Gastroesophageal sphincter (tissue), 4 donors: ENCODE measurements at regions not wholly inside any gene's neighbourhood (a gene's known extent, or its start where the extent isn't known, plus 50 kb on each side); places are given as distances from the start of the nearest gene placed in this dataset.

Source experiments
- ATAC-seq: fragments of 150-250 bp; one replicate; pipeline ENCODE4 v1.9.1; 2016; ENCODE audit warnings: mild to moderate bottlenecking, moderate library complexity
- H3K27ac ChIP-seq, 4 donors: fragments of 200-600 bp; sonication (generic) in 3 of 4; 1 replicate in 3 of 4; 2 replicates in 1 of 4; pipeline ENCODE4 v1.5.1; 2016 to 2019
- H3K27me3 ChIP-seq: fragments of 200-600 bp; sonication (generic); one replicate; pipeline ENCODE4 v1.5.1; 2019
- H3K36me3 ChIP-seq, 2 donors: fragments of 200-600 bp; sonication (generic); one replicate each; pipeline ENCODE4 v1.5.1; 2019; ENCODE audit warnings: control low read depth in 1 of 2
- H3K4me1 ChIP-seq, 3 donors: fragments of 200-600 bp; sonication (generic); 1 replicate in 2 of 3; 2 replicates in 1 of 3; pipeline ENCODE4 v1.5.1; 2016 to 2019; ENCODE audit warnings: control low read depth in 2 of 3
- H3K4me3 ChIP-seq, 2 donors: fragments of 200-600 bp; sonication (generic); one replicate each; pipeline ENCODE4 v1.5.1; 2019; ENCODE audit warnings: mild to moderate bottlenecking in 1 of 2, moderate library complexity in 1 of 2
- H3K9me3 ChIP-seq, 3 donors: fragments of 200-600 bp; sonication (generic); one replicate each; pipeline ENCODE4 v1.5.1; 2017 to 2019; ENCODE audit warnings: control low read depth in 2 of 3
- CTCF ChIP-seq, 4 experiments: fragments of 200-600 bp in 2 of 4; fragments of 450-650 bp in 2 of 4; sonication (generic) in 1 of 4; IDR thresholded peaks; one replicate each; pipeline ENCODE4 v1.5.1; 2017 to 2019; ENCODE audit warnings: antibody characterized with exemption in 4 of 4, mild to moderate bottlenecking in 2 of 4, moderate library complexity in 2 of 4
- EP300 ChIP-seq: sonication (generic); formaldehyde crosslinking; IDR thresholded peaks from one replicate; pipeline ENCODE4 v1.6.1; 2017; ENCODE audit warnings: antibody characterized with exemption, mild to moderate bottlenecking
- POLR2A ChIP-seq, 2 donors: fragments of 450-650 bp; IDR thresholded peaks; one replicate each; pipeline ENCODE4 v1.6.1; 2017; ENCODE audit warnings: antibody characterized with exemption in 2 of 2, mild to moderate bottlenecking in 2 of 2, moderate library complexity in 1 of 2
- POLR2AphosphoS5 ChIP-seq: sonication (generic); formaldehyde crosslinking; IDR thresholded peaks from one replicate; pipeline ENCODE4 v1.6.1; 2017; ENCODE audit warnings: antibody characterized with exemption
- whole genome bisulfite sequencing, 2 donors: methylation state at CpG; one replicate each; pipeline ENCODE4 v1.1.5; 2018; ENCODE audit warnings: low coverage in 1 of 2; 5-methylcytosine and 5-hydroxymethylcytosine counted together

- H3K27ac ChIP-seq, result no peak overlapping the region
- TF ChIP-seq POLR2AphosphoS5 (no peak), POLR2A (IDR thresholded peaks at IDR 0.05) (no peak), EP300 (no peak), CTCF (IDR thresholded peaks at IDR 0.05) (no peak)
- H3K4me1 ChIP-seq, result no peaks in the 10 kb centered on the region
- no peak for ATAC-seq
- WGBS, 2 donors, result 30% methylated on average over 9 of the region's 18 CpGs; no CpG with 5 or more reads in 1 of the 2 donors
- H3K9me3 ChIP-seq, result peaks cover 0 to 30% (median 0%) of the 10 kb centered on the region in 3 donors
- no peak overlapping the region for H3K4me3 ChIP-seq
- no peaks in the 10 kb centered on the region for H3K36me3 ChIP-seq
- H3K27me3 ChIP-seq, result peaks cover 35% of the 10 kb centered on the region
Measured at GRCh38 chr22:48567213-48567975, 1260.3 kb downstream of the BRD1 start.

GRCh38 chr22:48566741-48567140, 1260.9 kb downstream of the BRD1 start:
- 53 to 63% methylated on average over 2 to 4 of the region's 13 CpGs for WGBS, 2 donors
- H3K27ac ChIP-seq, result no peak overlapping the region
- no peak for ATAC-seq
- peaks cover 0 to 24% (median 0%) of the 10 kb centered on the region in 3 donors for H3K9me3 ChIP-seq
- TF ChIP-seq CTCF (IDR thresholded peaks at IDR 0.05) (no peak), POLR2A (IDR thresholded peaks at IDR 0.05) (no peak), EP300 (no peak), POLR2AphosphoS5 (no peak)
- H3K36me3 ChIP-seq, result no peaks in the 10 kb centered on the region
- no peaks in the 10 kb centered on the region for H3K4me1 ChIP-seq
- no peak overlapping the region for H3K4me3 ChIP-seq
- peaks cover 31% of the 10 kb centered on the region for H3K27me3 ChIP-seq

- no peak for ATAC-seq
- 74 to 92% methylated on average over 3 of the region's 3 CpGs for WGBS, 2 donors
- Histone ChIP-seq H3K4me1 (no peaks in the 10 kb centered on the region), H3K36me3 (no peaks in the 10 kb centered on the region), H3K27ac (no peak overlapping the region), H3K27me3 (peaks cover 31% of the 10 kb centered on the region), H3K4me3 (no peak overlapping the region), H3K9me3 (peaks cover 0 to 16% (median 0%) of the 10 kb centered on the region in 3 donors)
- TF ChIP-seq POLR2A (IDR thresholded peaks at IDR 0.05) (no peak), CTCF (IDR thresholded peaks at IDR 0.05) (no peak), EP300 (no peak), POLR2AphosphoS5 (no peak)
Measured at GRCh38 chr22:48565901-48566501, 1261.7 kb downstream of the BRD1 start.

- no peaks in the 10 kb centered on the region for H3K4me1 ChIP-seq
- TF ChIP-seq POLR2AphosphoS5, result no peak
- TF ChIP-seq CTCF (IDR thresholded peaks at IDR 0.05), result no peak
- no peak for TF ChIP-seq POLR2A (IDR thresholded peaks at IDR 0.05)
- no peak for TF ChIP-seq EP300
- ATAC-seq, result peak; percentile 13
- WGBS, 2 donors, result 84% methylated on average over 5 of the region's 10 CpGs; no CpG with 5 or more reads in 1 of the 2 donors
- peaks cover 31% of the 10 kb centered on the region for H3K27me3 ChIP-seq
- peaks cover 0 to 6% (median 0%) of the 10 kb centered on the region in 3 donors for H3K9me3 ChIP-seq
- H3K36me3 ChIP-seq, result no peaks in the 10 kb centered on the region
- H3K27ac ChIP-seq, result no peak overlapping the region
- H3K4me3 ChIP-seq, result no peak overlapping the region
Measured at GRCh38 chr22:48564995-48565394, 1262.7 kb downstream of the BRD1 start.

GRCh38 chr22:48563966-48564330, 1263.7 kb downstream of the BRD1 start:
- no peak overlapping the region for H3K4me3 ChIP-seq
- H3K4me1 ChIP-seq, result no peaks in the 10 kb centered on the region
- no peak for ATAC-seq
- H3K36me3 ChIP-seq, result no peaks in the 10 kb centered on the region
- no peaks in the 10 kb centered on the region for H3K9me3 ChIP-seq
- TF ChIP-seq EP300 (no peak), CTCF (IDR thresholded peaks at IDR 0.05) (no peak), POLR2A (IDR thresholded peaks at IDR 0.05) (no peak), POLR2AphosphoS5 (no peak)
- no peak overlapping the region for H3K27ac ChIP-seq
- 85% methylated on average over 8 of the region's 17 CpGs; no CpG with 5 or more reads in 1 of the 2 donors for WGBS, 2 donors
- H3K27me3 ChIP-seq, result peaks cover 31% of the 10 kb centered on the region
